ENCODE measurements at regions not wholly inside any gene's neighbourhood (a gene's known extent, or its start where the extent isn't known, plus 50 kb on each side); places are given as distances from the start of the nearest gene placed in this dataset.
"Not testable (repeated sequence)": the region's sequence is repeated elsewhere in the genome, so short reads cannot be mapped to it uniquely, and the experiment has no call there.

GRCh38 chr12:92417373-92417772, 271.7 kb upstream of the BTG1 start:
- no peak for DNase-seq

- DNase-seq, result no peak
These were observed 270.8 kb upstream of the BTG1 start for GRCh38 chr12:92416385-92416812.

- no peak for DNase-seq
These were observed 268.8 kb upstream of the BTG1 start for GRCh38 chr12:92414170-92415070.

- no peak for DNase-seq
These were observed 267.6 kb upstream of the BTG1 start for GRCh38 chr12:92413286-92413685.

- DNase-seq, result no peak
These were observed 267.2 kb upstream of the BTG1 start for GRCh38 chr12:92412856-92413255.

- DNase-seq, result no peak
These were observed 266.0 kb upstream of the BTG1 start for GRCh38 chr12:92411687-92412086.

- DNase-seq, result no peak
These were observed 262.6 kb upstream of the BTG1 start for GRCh38 chr12:92408072-92408900.

GRCh38 chr12:92406404-92407070, 260.9 kb upstream of the BTG1 start:
- DNase-seq, result not testable (repeated sequence)

- DNase-seq, result not testable (repeated sequence)
These were observed 260.2 kb upstream of the BTG1 start for GRCh38 chr12:92405801-92406251.

GRCh38 chr12:92404921-92405320, 259.3 kb upstream of the BTG1 start:
- DNase-seq, result no peak

- DNase-seq, result no peak
These were observed 258.7 kb upstream of the BTG1 start for GRCh38 chr12:92404259-92404894.

- DNase-seq, result no peak
These were observed 257.8 kb upstream of the BTG1 start for GRCh38 chr12:92403210-92404175.

- DNase-seq, result no peak
These were observed 256.8 kb upstream of the BTG1 start for GRCh38 chr12:92402415-92402814.

GRCh38 chr12:92400006-92400405, 254.4 kb upstream of the BTG1 start:
- no peak for DNase-seq

GRCh38 chr12:92398565-92399309, 253.1 kb upstream of the BTG1 start:
- DNase-seq, result no peak

GRCh38 chr12:92396647-92397252, 251.1 kb upstream of the BTG1 start:
- DNase-seq, result no peak

- DNase-seq, result no peak
These were observed 249.7 kb upstream of the BTG1 start for GRCh38 chr12:92395322-92395721.

- no peak for DNase-seq
These were observed 249.2 kb upstream of the BTG1 start for GRCh38 chr12:92394895-92395294.

GRCh38 chr12:92393504-92393903, 247.9 kb upstream of the BTG1 start:
- DNase-seq, result no peak

- DNase-seq, result not testable (repeated sequence)
These were observed 246.1 kb upstream of the BTG1 start for GRCh38 chr12:92391726-92392125.

Data from NCI-H2227 treated with DMSO at 0.1 percent for 48 hours (cell line).